Stimulated activated CD4-positive, alpha-beta T cell treated with anti-CD3 and anti-CD28 coated beads, Interleukin-2, amount 100 ng/mL, for 48 hours (primary cell): ENCODE measurements at regions not wholly inside any gene's neighbourhood (a gene's known extent, or its start where the extent isn't known, plus 50 kb on each side); places are given as distances from the start of the nearest gene placed in this dataset.

Experiments used
- DNase-seq, 2 donors: peaks; one replicate each; pipeline ENCODE4 v3.0.0-alpha.2; 2020

- no peak for DNase-seq
These were observed 301.3 kb upstream of the SMARCA2 start for GRCh38 chr9:1713841-1714240.

GRCh38 chr9:1717882-1718281, 297.3 kb upstream of the SMARCA2 start:
- no peak for DNase-seq

- no peak for DNase-seq
These were observed 296.3 kb upstream of the SMARCA2 start for GRCh38 chr9:1718836-1719235.

- no peak for DNase-seq
These were observed 294.0 kb upstream of the SMARCA2 start for GRCh38 chr9:1721196-1721595.

GRCh38 chr9:1722404-1722803, 292.7 kb upstream of the SMARCA2 start:
- no peak for DNase-seq

- no peak for DNase-seq
These were observed 291.6 kb upstream of the SMARCA2 start for GRCh38 chr9:1723522-1724015.

GRCh38 chr9:1726993-1727759, 288.0 kb upstream of the SMARCA2 start:
- DNase-seq, result no peak

GRCh38 chr9:1729631-1730030, 285.5 kb upstream of the SMARCA2 start:
- DNase-seq, result no peak

GRCh38 chr9:1732670-1733069, 282.5 kb upstream of the SMARCA2 start:
- no peak for DNase-seq

GRCh38 chr9:1738511-1739100, 276.5 kb upstream of the SMARCA2 start:
- no peak for DNase-seq

GRCh38 chr9:1743121-1743960, 271.8 kb upstream of the SMARCA2 start:
- no peak for DNase-seq

- DNase-seq, result no peak
These were observed 269.2 kb upstream of the SMARCA2 start for GRCh38 chr9:1745980-1746379.

GRCh38 chr9:1747417-1747967, 267.7 kb upstream of the SMARCA2 start:
- no peak for DNase-seq

GRCh38 chr9:1748407-1748806, 266.7 kb upstream of the SMARCA2 start:
- no peak for DNase-seq

- no peak for DNase-seq
These were observed 258.0 kb upstream of the SMARCA2 start for GRCh38 chr9:1757186-1757585.

- DNase-seq, result no peak
These were observed 256.1 kb upstream of the SMARCA2 start for GRCh38 chr9:1759009-1759408.

- no peak for DNase-seq
These were observed 255.3 kb upstream of the SMARCA2 start for GRCh38 chr9:1759771-1760300.

- no peak for DNase-seq
These were observed 253.3 kb upstream of the SMARCA2 start for GRCh38 chr9:1761807-1762206.

GRCh38 chr9:1766042-1766441, 249.1 kb upstream of the SMARCA2 start:
- DNase-seq, result no peak

- no peak for DNase-seq
These were observed 246.6 kb upstream of the SMARCA2 start for GRCh38 chr9:1768561-1768960.

- DNase-seq, result no peak
These were observed 243.9 kb upstream of the SMARCA2 start for GRCh38 chr9:1771094-1771789.

- DNase-seq, result no peak
These were observed 239.9 kb upstream of the SMARCA2 start for GRCh38 chr9:1775230-1775629.
